PFSK-1 (cell line): ENCODE measurements at regions not wholly inside any gene's neighbourhood (a gene's known extent, or its start where the extent isn't known, plus 50 kb on each side); places are given as distances from the start of the nearest gene placed in this dataset.

ENCODE experiments used
- POLR2AphosphoS5 ChIP-seq: IDR thresholded peaks from 2 replicates; pipeline ENCODE4 v1.6.1; 2012; ENCODE audit warnings: low read depth, mild to moderate bottlenecking, control low read depth, low read length, moderate library complexity
- REST ChIP-seq, 2 experiments: IDR thresholded peaks; 2 replicates each; pipeline versions ENCODE4 v1.6.1 to v1.8.0; 2011 to 2012; ENCODE audit warnings: low read depth in 2 of 2, low read length in 2 of 2, control low read depth in 1 of 2, inconsistent platforms in 1 of 2, mild to moderate bottlenecking in 1 of 2, moderate library complexity in 1 of 2; ENCODE audit not compliant: insufficient read depth in 1 of 2
- TAF1 ChIP-seq: IDR thresholded peaks from 2 replicates; pipeline ENCODE4 v1.6.1; 2012; ENCODE audit warnings: low read length, control low read depth, borderline replicate concordance; ENCODE audit not compliant: insufficient read depth

- TF ChIP-seq REST (IDR thresholded peaks at IDR 0.05; ENCODE audit: insufficient read depth in 1 of 2, low read depth in 2 of 2, low read length in 2 of 2) (no peak), POLR2AphosphoS5 (no peak), TAF1 (no peak)
Observed at GRCh38 chr3:5569152-5569551, 381.6 kb downstream of the EDEM1 start.
